ENCODE measurements at regions not wholly inside any gene's neighbourhood (a gene's known extent, or its start where the extent isn't known, plus 50 kb on each side); places are given as distances from the start of the nearest gene placed in this dataset.

DNA sequence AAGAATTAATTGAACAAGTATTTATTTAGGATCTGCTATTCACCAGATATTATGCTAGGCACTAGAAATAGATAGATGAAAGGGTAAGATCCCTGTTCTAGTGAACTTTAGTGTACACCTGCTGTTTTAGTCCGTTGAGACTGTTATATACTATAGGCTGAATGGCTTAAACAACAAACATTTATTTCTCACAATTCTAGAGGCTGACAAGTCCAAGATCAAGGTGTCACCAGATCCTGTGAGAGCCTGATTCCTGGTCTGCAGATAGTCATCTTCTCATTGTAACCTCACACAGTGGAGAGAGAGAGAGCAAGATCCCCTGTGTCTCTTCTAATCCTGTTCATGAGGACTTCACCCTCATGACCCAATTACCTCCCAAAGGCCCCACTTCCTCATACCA, 281.4 kb upstream of the KCNH8 start:
- H3K4me3 ChIP-seq: no peak overlapping the region
- no peaks in the 10 kb centered on the region for H3K27me3 ChIP-seq
- no peak for DNase-seq
- TF ChIP-seq, protein P1, sequence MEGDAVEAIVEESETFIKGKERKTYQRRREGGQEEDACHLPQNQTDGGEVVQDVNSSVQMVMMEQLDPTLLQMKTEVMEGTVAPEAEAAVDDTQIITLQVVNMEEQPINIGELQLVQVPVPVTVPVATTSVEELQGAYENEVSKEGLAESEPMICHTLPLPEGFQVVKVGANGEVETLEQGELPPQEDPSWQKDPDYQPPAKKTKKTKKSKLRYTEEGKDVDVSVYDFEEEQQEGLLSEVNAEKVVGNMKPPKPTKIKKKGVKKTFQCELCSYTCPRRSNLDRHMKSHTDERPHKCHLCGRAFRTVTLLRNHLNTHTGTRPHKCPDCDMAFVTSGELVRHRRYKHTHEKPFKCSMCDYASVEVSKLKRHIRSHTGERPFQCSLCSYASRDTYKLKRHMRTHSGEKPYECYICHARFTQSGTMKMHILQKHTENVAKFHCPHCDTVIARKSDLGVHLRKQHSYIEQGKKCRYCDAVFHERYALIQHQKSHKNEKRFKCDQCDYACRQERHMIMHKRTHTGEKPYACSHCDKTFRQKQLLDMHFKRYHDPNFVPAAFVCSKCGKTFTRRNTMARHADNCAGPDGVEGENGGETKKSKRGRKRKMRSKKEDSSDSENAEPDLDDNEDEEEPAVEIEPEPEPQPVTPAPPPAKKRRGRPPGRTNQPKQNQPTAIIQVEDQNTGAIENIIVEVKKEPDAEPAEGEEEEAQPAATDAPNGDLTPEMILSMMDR (IDR thresholded peaks at IDR 0.05): no peak
- no peak for TF ChIP-seq POLR2A (IDR thresholded peaks at IDR 0.05)
- intact Hi-C loops (cut with DNase I; ENCODE audit: low total_unique reads): no loop called here
- no peaks in the 10 kb centered on the region for H3K36me3 ChIP-seq (ENCODE audit: low read depth, missing control alignments)
- H3K27ac ChIP-seq: no peak overlapping the region
- no peaks in the 10 kb centered on the region for H3K9me3 ChIP-seq
- WGBS, 2 donors: 82 to 83% methylated on average over 1 of the region's 1 CpG
- H3K4me1 ChIP-seq: no peaks in the 10 kb centered on the region

DNA sequence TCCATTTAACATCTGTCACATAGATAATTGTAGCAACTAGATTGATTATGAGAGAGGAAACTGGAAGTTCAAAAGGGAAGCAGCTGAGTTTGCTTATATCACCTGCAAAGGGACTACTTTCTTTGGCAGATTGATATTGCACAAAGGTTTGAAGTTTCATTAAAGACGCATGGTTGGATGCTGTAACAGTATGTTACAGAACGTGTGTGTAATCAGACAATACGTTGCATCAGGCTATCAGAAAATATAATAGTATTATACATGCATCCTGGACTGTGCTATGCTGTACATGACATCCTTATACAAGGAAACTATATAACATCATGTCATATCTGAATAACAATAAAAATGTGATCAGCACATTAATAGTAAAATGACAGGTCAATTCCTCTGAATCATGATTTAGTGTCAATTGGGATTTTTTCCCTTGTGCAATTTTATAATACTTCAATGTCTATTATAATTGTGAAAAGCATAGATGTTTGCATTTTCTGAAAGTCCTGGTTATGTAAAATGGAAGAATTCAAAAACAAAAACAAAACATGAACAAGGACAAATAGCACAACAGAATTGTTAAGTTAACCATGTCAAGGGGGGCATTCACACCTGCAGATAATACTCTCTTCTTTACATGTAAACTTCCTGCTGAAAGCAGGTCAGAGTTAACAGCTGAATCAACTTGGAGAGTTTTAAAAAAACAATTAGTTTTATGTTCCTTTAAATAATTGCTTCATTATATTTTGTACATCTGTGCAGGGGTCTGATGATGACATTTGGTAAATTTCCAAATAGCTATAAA, 283.2 kb upstream of the KCNH8 start:
- intact Hi-C loops (cut with DNase I; ENCODE audit: low total_unique reads): no loop called here
- 79 to 83% methylated on average over 3 of the region's 3 CpGs for WGBS, 2 donors
- Histone ChIP-seq H3K9me3 (no peaks in the 10 kb centered on the region), H3K36me3 (ENCODE audit: low read depth, missing control alignments) (no peaks in the 10 kb centered on the region), H3K27ac (no peak overlapping the region), H3K27me3 (no peaks in the 10 kb centered on the region), H3K4me1 (no peaks in the 10 kb centered on the region), H3K4me3 (no peak overlapping the region)
- DNase-seq: no peak
- TF ChIP-seq POLR2A (IDR thresholded peaks at IDR 0.05): no peak
- TF ChIP-seq, protein P1 (IDR thresholded peaks at IDR 0.05): no peak

DNA sequence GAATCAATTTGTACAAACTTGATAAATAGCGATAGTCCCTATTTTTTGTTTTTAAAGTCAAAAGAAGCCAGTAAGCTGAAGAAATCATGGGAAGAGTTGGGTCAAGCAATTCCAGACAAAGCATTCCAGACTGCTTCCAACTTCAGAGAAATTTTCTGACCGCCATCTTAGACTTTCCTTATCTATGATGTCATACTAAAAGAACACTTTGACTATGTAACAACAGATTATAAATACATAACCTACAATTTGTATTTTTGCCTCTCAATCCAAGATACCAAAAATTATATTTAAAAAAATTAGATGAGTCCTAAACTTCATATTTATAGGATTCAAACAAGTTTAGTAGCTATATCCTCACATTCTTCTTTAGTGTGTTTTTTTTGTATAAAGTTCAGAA, 286.2 kb upstream of the KCNH8 start:
- Histone ChIP-seq H3K27me3 (no peaks in the 10 kb centered on the region), H3K9me3 (no peaks in the 10 kb centered on the region), H3K36me3 (ENCODE audit: low read depth, missing control alignments) (no peaks in the 10 kb centered on the region), H3K27ac (no peak overlapping the region), H3K4me3 (no peak overlapping the region), H3K4me1 (no peaks in the 10 kb centered on the region)
- intact Hi-C loops (cut with DNase I; ENCODE audit: low total_unique reads): no loop called here
- no peak for DNase-seq
- TF ChIP-seq POLR2A (IDR thresholded peaks at IDR 0.05): no peak
- 83 to 86% methylated on average over 2 of the region's 2 CpGs for WGBS, 2 donors

DNA sequence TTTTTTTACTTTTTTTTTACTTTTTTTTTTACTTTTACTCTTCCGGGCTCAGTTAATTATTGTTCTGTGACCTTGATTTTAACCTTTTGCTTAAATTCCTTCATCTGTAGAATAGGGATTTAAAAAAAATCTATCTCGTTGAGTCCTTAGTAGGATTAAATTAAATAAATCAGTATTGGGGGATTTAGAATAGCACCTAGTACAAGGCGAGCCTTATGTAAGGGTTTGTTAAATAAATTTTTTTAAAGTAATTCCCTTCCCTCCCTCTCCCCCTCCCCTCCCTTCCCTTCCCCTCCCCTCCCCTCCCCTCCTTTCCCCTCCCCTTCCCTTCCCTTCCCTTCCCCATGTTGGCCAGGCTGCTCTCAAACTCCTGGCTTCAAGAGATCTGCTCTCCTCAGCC, 287.2 kb upstream of the KCNH8 start:
- Histone ChIP-seq H3K4me3 (no peak overlapping the region), H3K27me3 (no peaks in the 10 kb centered on the region), H3K4me1 (no peaks in the 10 kb centered on the region), H3K9me3 (no peaks in the 10 kb centered on the region), H3K27ac (no peak overlapping the region), H3K36me3 (ENCODE audit: low read depth, missing control alignments) (no peaks in the 10 kb centered on the region)
- no peak for DNase-seq
- TF ChIP-seq, protein P1 (IDR thresholded peaks at IDR 0.05): no peak
- no peak for TF ChIP-seq POLR2A (IDR thresholded peaks at IDR 0.05)
- intact Hi-C loops (cut with DNase I; ENCODE audit: low total_unique reads): no loop called here
- 66 to 72% methylated on average over 3 of the region's 3 CpGs for WGBS, 2 donors

DNA sequence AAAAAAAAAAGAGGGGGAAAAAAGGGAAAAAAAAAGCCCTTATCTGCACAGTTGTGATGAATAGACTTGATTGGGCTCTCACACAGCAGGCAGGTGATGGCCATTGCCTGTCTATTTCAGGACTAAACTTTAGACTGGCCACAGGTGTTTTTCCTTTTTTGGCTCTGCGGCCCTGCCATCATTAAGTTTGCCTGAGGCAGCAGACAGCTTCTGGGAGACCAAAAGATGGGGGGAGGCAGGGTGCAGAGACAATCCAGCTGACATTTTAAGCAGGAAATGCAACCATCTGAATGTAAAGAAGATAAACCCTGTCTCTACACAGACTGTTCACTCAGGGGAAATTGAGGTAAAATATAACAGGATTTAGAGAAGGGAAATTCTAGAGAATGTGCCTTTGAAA, 295.0 kb upstream of the KCNH8 start:
- TF ChIP-seq, protein P1 (IDR thresholded peaks at IDR 0.05): no peak
- no peak for TF ChIP-seq POLR2A (IDR thresholded peaks at IDR 0.05)
- Histone ChIP-seq H3K27ac (no peak overlapping the region), H3K4me3 (no peak overlapping the region), H3K27me3 (no peaks in the 10 kb centered on the region), H3K36me3 (ENCODE audit: low read depth, missing control alignments) (no peaks in the 10 kb centered on the region), H3K4me1 (no peaks in the 10 kb centered on the region), H3K9me3 (no peaks in the 10 kb centered on the region)
- DNase-seq: no peak
- intact Hi-C loops (cut with DNase I; ENCODE audit: low total_unique reads): no loop called here
- 55 to 61% methylated on average over 1 of the region's 1 CpG for WGBS, 2 donors
